ENCODE measurements at regions not wholly inside any gene's neighbourhood (a gene's known extent, or its start where the extent isn't known, plus 50 kb on each side); places are given as distances from the start of the nearest gene placed in this dataset.
A peak's percentile ranks its signal among the peaks of the same experiment; 100 is the strongest.

DNA sequence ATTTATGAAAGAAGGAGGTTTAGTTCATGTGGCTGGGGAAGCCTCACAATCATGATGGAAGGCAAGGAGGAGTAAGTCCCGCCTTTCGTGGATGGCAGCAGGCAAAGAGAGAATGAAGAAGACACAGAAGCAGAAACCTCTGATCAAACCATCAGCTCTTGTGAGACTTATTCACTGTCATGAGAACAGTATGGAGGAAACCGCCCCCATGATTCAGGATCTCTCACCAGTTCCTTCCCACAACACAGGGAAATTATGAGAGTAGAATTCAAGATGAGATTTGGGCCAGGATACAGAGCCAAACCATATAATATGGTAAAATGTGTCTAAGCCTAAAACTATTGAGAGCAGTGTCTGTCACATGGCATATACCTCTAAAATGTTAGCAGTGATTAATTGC is 503.8 kb upstream of the CCDC179 start:
- no peak for DNase-seq (ENCODE audit: low read depth)

- no peak for DNase-seq (ENCODE audit: low read depth)
Measured at GRCh38 chr11:23370580-23371275, 510.5 kb upstream of the CCDC179 start.

GRCh38 chr11:23377909-23378308 is 517.6 kb upstream of the CCDC179 start:
- no peak for DNase-seq (ENCODE audit: low read depth)

- DNase-seq (ENCODE audit: low read depth), result no peak
Measured at GRCh38 chr11:23391031-23391430, 530.8 kb upstream of the CCDC179 start.

GRCh38 chr11:23398052-23398451 is 537.8 kb upstream of the CCDC179 start:
- no peak for DNase-seq (ENCODE audit: low read depth)

- no peak for DNase-seq (ENCODE audit: low read depth)
Measured at GRCh38 chr11:23399995-23400394, 539.7 kb upstream of the CCDC179 start.

- no peak for DNase-seq (ENCODE audit: low read depth)
Measured at GRCh38 chr11:23403210-23404185, 543.2 kb upstream of the CCDC179 start.

DNA sequence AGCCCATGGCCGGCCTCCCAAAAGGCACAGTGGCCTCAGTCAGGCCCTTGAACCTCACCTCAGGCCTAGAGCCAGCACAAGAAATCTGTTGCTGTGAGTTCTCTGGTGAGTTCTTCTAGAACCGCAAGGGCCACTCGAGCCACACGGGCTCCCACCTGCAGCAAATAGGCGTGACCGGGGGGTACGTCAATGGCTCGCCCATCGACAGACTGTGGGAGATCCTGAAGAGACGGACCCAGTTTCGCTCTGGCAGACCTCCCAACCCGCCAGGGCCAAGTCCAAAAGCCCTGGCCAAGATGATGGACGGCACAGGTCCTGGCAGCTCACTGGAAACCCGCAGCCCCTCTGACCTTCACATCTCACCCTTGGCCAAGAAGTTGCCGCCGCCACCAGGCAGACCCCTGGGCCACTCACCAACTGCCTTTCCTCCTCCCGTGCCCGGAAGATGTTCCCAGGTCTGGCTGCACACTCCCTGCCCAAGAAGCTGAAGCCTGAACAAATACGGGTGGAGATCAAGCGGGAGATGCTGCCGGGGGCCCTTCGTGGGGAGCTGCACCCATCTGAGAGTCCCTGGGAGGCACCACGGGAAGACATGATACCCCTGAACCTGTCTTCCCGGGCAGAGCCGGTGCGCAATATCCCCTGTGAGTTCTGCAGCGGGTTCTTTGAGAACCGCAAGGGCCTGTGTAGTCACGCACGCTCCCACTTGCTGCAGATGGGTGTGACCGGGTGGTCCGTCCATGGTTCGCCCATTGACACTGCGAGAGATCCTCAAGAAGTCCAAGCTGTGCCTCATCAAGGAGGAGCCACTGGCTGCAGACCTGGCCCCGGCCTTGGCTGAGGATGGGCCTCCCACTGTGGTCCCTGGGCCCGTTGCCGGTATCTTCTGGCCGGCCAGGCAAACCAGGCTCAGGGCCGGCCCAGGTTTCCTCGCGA is 544.2 kb upstream of the CCDC179 start:
- no peak for DNase-seq (ENCODE audit: low read depth)

- DNase-seq (ENCODE audit: low read depth), result no peak
Measured at GRCh38 chr11:23405350-23405937, 545.2 kb upstream of the CCDC179 start.

- DNase-seq (ENCODE audit: low read depth), result no peak
Measured at GRCh38 chr11:23406131-23406819, 546.0 kb upstream of the CCDC179 start.

GRCh38 chr11:23413057-23413456 is 552.8 kb upstream of the CCDC179 start:
- no peak for DNase-seq (ENCODE audit: low read depth)

DNA sequence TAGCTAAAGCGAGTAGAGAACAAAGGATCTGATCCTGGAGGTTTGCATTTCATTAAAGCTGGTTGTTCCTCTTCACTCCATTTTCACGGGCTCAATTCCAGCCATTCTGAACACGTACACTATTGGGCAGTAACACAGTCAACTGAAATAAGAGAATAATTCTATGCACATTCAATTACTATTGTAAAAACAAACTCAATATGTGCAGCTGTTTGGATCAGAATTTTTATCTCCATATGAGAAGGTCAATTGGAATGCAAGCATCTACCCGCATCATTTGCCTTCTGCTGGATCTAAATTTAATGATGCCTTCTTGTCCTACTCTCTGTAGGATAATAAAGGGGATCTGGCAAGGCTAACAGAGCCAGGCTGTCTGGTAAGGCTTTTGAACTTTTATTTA is 562.8 kb upstream of the CCDC179 start:
- peak; percentile 6 for DNase-seq (ENCODE audit: low read depth)

DNA sequence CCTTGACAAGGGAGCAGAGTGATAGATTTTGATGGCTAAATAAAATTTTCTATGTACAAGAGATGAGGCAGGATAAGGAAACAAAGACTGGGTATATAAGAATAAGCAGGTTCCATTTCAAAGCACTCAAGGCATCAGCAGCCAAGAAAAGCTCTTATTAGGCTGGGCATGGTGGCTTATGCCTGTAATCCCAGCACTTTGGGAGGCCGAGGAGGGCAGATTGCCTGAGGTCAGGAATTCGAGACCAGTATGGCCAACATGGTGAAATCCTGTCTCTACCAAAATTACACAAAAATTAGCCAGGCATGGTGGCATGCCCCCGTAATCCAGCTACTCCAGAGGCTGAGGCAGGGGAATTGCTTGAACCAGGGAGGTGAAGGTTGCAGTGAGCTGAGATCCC is 563.4 kb upstream of the CCDC179 start:
- DNase-seq (ENCODE audit: low read depth), result no peak

GRCh38 chr11:23425381-23425780 is 565.1 kb upstream of the CCDC179 start:
- DNase-seq (ENCODE audit: low read depth), result peak; percentile 14

GRCh38 chr11:23429569-23429968 is 569.3 kb upstream of the CCDC179 start:
- DNase-seq (ENCODE audit: low read depth), result no peak

GRCh38 chr11:23453522-23453921 is 593.2 kb upstream of the CCDC179 start:
- no peak for DNase-seq (ENCODE audit: low read depth)

GRCh38 chr11:23455321-23455891 is 595.1 kb upstream of the CCDC179 start:
- no peak for DNase-seq (ENCODE audit: low read depth)

- no peak for DNase-seq (ENCODE audit: low read depth)
Measured at GRCh38 chr11:23457641-23458040, 597.4 kb upstream of the CCDC179 start.

- no peak for DNase-seq (ENCODE audit: low read depth)
Measured at GRCh38 chr11:23471878-23472277, 611.6 kb upstream of the CCDC179 start.

DNA sequence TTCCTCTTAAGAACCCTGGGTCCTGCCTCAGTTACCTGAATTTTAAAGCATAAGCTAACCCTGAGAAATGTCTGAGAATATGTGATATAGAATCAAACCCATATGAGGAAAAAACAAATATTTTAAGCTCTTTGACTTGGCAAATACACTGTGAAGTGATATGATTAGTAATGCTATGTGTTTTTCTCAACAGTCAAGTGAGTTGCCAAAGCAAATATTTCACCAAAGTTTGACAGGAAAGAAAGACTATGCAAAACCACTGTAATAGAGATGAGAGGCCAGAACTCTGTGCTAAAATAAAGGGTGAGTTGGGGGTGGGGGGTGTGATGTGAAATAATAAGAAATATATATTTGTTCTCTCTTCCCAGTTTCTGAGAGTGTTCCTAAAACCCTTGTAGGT is 613.5 kb upstream of the CCDC179 start:
- DNase-seq (ENCODE audit: low read depth), result peak; percentile 1

- no peak for DNase-seq (ENCODE audit: low read depth)
Measured at GRCh38 chr11:23480736-23481135, 620.5 kb upstream of the CCDC179 start.

Data from fibroblast of the conjunctiva (primary cell).